ENCODE measurements at regions not wholly inside any gene's neighbourhood (a gene's known extent, or its start where the extent isn't known, plus 50 kb on each side); places are given as distances from the start of the nearest gene placed in this dataset.

DNA sequence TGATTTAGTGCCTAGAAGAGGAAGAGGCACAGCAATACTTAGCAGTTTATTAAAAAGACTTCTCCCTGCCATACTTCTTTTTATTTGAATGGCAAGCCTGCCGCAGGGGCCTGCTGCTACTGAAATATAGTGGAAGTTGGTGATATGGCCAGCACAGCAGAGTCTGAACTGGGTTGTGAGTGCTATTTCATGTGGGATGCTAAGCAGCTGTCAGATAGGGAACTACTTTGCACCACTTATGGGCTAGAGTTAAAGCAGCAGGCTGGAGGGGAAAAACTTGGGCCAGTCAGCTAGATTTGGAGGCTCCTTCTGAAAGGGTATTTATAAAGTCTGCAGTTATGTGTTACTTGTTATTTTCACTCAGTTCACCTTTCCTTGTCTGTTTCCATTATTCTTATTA, 299.0 kb upstream of the E2F7 start:
- Histone ChIP-seq H2AFZ (ENCODE audit: low read length) (no peak overlapping the region), H3K9me3 (ENCODE audit: insufficient read depth, low read depth, low read length) (no peaks in the 10 kb centered on the region), H3K9ac (ENCODE audit: low read depth, low read length, poor library complexity, severe bottlenecking) (no peak overlapping the region), H3K27me3 (ENCODE audit: insufficient read depth, low read length, poor library complexity, severe bottlenecking) (no peaks in the 10 kb centered on the region), H3K4me3 (ENCODE audit: low read length, poor library complexity, severe bottlenecking) (no peak overlapping the region), H3K4me1 (ENCODE audit: insufficient read depth, low read length, poor library complexity, severe bottlenecking) (no peaks in the 10 kb centered on the region), H4K20me1 (ENCODE audit: insufficient read depth, low read length, poor library complexity, severe bottlenecking) (no peaks in the 10 kb centered on the region), H3F3A (ENCODE audit: low read depth) (no peaks in the 10 kb centered on the region), H3K36me3 (ENCODE audit: insufficient read depth, low read length) (no peaks in the 10 kb centered on the region), H3K9me2 (replicated peaks; ENCODE audit: low read depth, low read length) (no peaks in the 10 kb centered on the region), H3K4me2 (ENCODE audit: low read depth, low read length, poor library complexity, severe bottlenecking) (no peak overlapping the region), H3K79me2 (ENCODE audit: insufficient read depth, low read length) (no peaks in the 10 kb centered on the region)
- TF ChIP-seq EZH2phosphoT487 (IDR thresholded peaks at IDR 0.05; ENCODE audit: borderline replicate concordance) = no peak
- TF ChIP-seq, protein P1, sequence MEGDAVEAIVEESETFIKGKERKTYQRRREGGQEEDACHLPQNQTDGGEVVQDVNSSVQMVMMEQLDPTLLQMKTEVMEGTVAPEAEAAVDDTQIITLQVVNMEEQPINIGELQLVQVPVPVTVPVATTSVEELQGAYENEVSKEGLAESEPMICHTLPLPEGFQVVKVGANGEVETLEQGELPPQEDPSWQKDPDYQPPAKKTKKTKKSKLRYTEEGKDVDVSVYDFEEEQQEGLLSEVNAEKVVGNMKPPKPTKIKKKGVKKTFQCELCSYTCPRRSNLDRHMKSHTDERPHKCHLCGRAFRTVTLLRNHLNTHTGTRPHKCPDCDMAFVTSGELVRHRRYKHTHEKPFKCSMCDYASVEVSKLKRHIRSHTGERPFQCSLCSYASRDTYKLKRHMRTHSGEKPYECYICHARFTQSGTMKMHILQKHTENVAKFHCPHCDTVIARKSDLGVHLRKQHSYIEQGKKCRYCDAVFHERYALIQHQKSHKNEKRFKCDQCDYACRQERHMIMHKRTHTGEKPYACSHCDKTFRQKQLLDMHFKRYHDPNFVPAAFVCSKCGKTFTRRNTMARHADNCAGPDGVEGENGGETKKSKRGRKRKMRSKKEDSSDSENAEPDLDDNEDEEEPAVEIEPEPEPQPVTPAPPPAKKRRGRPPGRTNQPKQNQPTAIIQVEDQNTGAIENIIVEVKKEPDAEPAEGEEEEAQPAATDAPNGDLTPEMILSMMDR (conservative IDR thresholded peaks at IDR 0.05; ENCODE audit: low read length) = no peak

- Histone ChIP-seq H3K4me2 (ENCODE audit: low read depth, low read length, poor library complexity, severe bottlenecking) (no peak overlapping the region), H3K9me3 (ENCODE audit: insufficient read depth, low read depth, low read length) (no peaks in the 10 kb centered on the region), H3F3A (ENCODE audit: low read depth) (no peaks in the 10 kb centered on the region), H3K36me3 (ENCODE audit: insufficient read depth, low read length) (no peaks in the 10 kb centered on the region), H2AFZ (ENCODE audit: low read length) (no peak overlapping the region), H3K27me3 (ENCODE audit: insufficient read depth, low read length, poor library complexity, severe bottlenecking) (no peaks in the 10 kb centered on the region), H3K4me1 (ENCODE audit: insufficient read depth, low read length, poor library complexity, severe bottlenecking) (no peaks in the 10 kb centered on the region), H3K9ac (ENCODE audit: low read depth, low read length, poor library complexity, severe bottlenecking) (no peak overlapping the region), H4K20me1 (ENCODE audit: insufficient read depth, low read length, poor library complexity, severe bottlenecking) (no peaks in the 10 kb centered on the region), H3K4me3 (ENCODE audit: low read length, poor library complexity, severe bottlenecking) (no peak overlapping the region), H3K79me2 (ENCODE audit: insufficient read depth, low read length) (no peaks in the 10 kb centered on the region), H3K9me2 (replicated peaks; ENCODE audit: low read depth, low read length) (no peaks in the 10 kb centered on the region)
- TF ChIP-seq EZH2phosphoT487 (IDR thresholded peaks at IDR 0.05; ENCODE audit: borderline replicate concordance) = no peak
- TF ChIP-seq, protein P1 (conservative IDR thresholded peaks at IDR 0.05; ENCODE audit: low read length) = no peak
Measured at GRCh38 chr12:77362509-77363210, 297.3 kb upstream of the E2F7 start.

GRCh38 chr12:77357655-77358054, 292.3 kb upstream of the E2F7 start:
- Histone ChIP-seq H3K9me3 (ENCODE audit: insufficient read depth, low read depth, low read length) (no peaks in the 10 kb centered on the region), H3K4me3 (ENCODE audit: low read length, poor library complexity, severe bottlenecking) (no peak overlapping the region), H4K20me1 (ENCODE audit: insufficient read depth, low read length, poor library complexity, severe bottlenecking) (no peaks in the 10 kb centered on the region), H3K9me2 (replicated peaks; ENCODE audit: low read depth, low read length) (no peaks in the 10 kb centered on the region; the same call in 1 of the 2 replicates), H3K9ac (ENCODE audit: low read depth, low read length, poor library complexity, severe bottlenecking) (no peak overlapping the region), H3K27me3 (ENCODE audit: insufficient read depth, low read length, poor library complexity, severe bottlenecking) (no peaks in the 10 kb centered on the region), H3K4me2 (ENCODE audit: low read depth, low read length, poor library complexity, severe bottlenecking) (no peak overlapping the region), H3F3A (ENCODE audit: low read depth) (no peaks in the 10 kb centered on the region), H3K36me3 (ENCODE audit: insufficient read depth, low read length) (no peaks in the 10 kb centered on the region), H3K4me1 (ENCODE audit: insufficient read depth, low read length, poor library complexity, severe bottlenecking) (no peaks in the 10 kb centered on the region), H3K79me2 (ENCODE audit: insufficient read depth, low read length) (no peaks in the 10 kb centered on the region), H2AFZ (ENCODE audit: low read length) (no peak overlapping the region)
- TF ChIP-seq EZH2phosphoT487 (IDR thresholded peaks at IDR 0.05; ENCODE audit: borderline replicate concordance) = no peak
- TF ChIP-seq, protein P1 (conservative IDR thresholded peaks at IDR 0.05; ENCODE audit: low read length) = no peak

Data from Loucy (cell line).